Esophagus squamous epithelium (tissue), 4 donors: ENCODE measurements at regions not wholly inside any gene's neighbourhood (a gene's known extent, or its start where the extent isn't known, plus 50 kb on each side); places are given as distances from the start of the nearest gene placed in this dataset.
"Not testable (repeated sequence)": the region's sequence is repeated elsewhere in the genome, so short reads cannot be mapped to it uniquely, and the experiment has no call there.

Experiments used
- CTCF ChIP-seq, 6 experiments: fragments of 450-650 bp in 4 of 6; fragments of 200-600 bp in 2 of 6; sonication (generic) in 2 of 6; IDR thresholded peaks; one replicate each; pipeline ENCODE4 v1.5.1; 2016 to 2019; ENCODE audit warnings: antibody characterized with exemption in 6 of 6, mild to moderate bottlenecking in 4 of 6, moderate library complexity in 4 of 6
- POLR2A ChIP-seq, 4 donors: fragments of 450-650 bp; IDR thresholded peaks; one replicate each; pipeline ENCODE4 v1.6.1; 2017; ENCODE audit warnings: antibody characterized with exemption in 4 of 4, mild to moderate bottlenecking in 4 of 4, moderate library complexity in 3 of 4

- not testable (repeated sequence) for TF ChIP-seq POLR2A, CTCF (IDR thresholded peaks at IDR 0.05)
Measured at GRCh38 chr21:5108048-5108775, 5413.2 kb upstream of the TPTE start.
